AG08395 (cell line): ENCODE measurements at regions not wholly inside any gene's neighbourhood (a gene's known extent, or its start where the extent isn't known, plus 50 kb on each side); places are given as distances from the start of the nearest gene placed in this dataset.
A peak's percentile ranks its signal among the peaks of the same experiment; 100 is the strongest.

Experiments
- DNase-seq: peaks from one replicate; pipeline ENCODE4 v3.0.0; 2012; ENCODE audit warnings: mixed read lengths, low spot score

DNA sequence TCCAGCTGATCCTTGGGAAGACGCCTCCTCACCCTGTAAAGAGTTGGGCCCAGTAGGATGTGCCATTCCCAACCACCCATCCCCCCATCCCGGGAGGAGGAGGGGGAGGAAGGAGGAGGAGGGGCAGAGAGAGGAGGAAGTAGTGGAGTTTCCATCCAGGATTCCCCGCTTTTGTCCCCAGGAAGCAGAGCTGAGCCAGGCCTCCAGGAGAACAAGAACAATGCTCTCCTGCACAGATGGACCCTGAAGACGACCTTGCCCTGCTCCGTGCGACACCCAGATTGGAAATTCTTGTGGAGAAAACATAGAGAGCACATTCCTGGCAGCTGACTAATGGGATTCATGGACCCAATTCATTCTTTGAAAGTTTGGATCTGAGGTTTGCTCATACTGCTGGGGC is 132.3 kb upstream of the CRY1 start:
- peak; percentile 39 for DNase-seq

DNA sequence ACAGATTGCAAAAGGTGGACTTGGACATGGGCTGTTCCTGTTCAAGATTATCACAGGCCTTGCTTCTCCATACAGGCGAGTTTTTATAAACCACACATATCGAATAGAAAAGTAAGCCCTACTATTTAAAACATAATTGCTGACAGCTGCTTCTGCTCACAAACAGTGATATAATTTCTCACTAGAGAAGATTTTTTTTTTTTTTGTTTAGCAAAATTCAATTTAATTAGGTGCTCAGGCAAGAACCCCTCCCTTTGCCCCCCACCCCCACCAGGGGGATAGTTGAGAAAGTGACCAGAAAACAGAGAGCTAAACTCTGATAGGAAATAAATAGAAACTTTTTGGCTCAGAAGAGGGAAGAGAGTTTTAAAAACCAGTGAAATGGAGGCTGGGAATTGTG is 132.8 kb upstream of the CRY1 start:
- no peak for DNase-seq

DNA sequence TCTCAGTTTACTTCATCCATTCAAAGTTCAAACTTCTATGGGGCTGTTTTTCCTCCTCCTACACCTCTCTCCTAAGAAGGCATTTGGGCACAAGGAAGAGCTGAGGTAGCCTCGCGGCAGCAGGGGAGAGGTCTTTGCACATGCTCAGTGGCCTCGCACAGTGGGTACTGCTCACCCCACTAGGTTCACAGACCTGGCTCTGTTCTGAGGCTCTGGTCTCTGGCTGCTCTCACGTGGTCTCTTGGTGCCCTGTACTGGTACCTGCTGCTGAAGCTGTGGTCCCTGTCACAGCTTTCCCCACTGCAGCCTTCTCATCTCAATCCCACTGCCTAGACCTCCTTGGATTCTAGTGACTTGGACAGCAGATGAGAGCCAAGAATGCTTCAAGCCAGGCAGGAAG is 134.7 kb upstream of the CRY1 start:
- DNase-seq: no peak

DNA sequence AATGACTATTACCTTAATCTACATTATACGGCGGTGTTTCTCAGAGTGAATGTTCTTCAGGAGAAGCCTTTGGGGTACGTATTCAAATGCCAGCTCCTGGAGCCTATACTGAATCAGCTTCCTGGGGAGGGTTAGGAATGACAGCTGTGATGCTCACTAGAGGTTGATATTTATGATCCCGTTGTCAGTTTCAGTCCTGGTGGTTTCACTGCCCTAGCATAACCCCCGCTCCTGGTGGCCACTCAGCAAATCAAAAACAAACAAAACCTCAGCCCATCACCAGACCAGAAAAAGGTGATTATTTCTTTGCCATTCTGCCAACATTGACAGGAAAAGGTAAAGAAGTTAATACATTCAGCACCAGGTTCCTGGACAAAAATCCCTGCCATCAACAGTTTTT is 136.5 kb upstream of the CRY1 start:
- no peak for DNase-seq

DNA sequence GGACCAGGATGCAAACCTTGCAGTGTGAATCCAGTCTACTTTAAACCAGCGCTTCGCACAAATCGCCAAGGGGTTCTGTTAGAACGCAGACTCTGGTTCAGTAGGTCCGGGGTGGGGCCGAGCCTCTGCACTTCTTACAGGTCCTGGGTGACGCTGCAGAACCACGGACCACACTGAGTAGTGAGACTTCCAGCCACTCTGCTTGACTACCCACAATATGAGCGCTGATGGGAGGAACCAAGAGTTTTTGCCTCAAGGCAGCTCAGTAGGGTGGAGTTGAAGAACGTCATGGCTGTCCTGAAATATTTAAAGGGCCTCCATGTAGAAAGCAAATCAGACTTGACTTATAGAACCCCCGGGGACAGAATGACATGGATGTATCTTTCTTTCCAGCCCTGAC is 138.0 kb upstream of the CRY1 start:
- DNase-seq: no peak

DNA sequence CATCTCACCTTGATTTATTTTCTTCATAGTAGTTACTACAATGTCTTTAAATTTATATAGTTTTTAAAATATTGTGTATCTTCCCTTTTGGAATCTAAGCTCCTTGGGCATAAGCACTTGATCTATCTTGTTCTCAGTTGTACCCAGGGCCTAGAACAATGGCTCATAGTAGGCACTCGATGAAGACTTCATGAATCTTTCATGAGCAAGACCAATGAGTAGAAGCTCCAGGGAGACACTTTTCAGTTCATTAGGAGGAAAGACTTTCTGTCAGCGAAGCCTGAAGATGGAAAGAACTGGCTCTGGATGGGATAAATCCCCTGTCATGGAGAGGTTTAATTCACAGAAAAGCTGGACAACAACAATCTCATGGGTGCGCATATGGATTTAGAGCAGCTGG is 140.2 kb upstream of the CRY1 start:
- no peak for DNase-seq

DNA sequence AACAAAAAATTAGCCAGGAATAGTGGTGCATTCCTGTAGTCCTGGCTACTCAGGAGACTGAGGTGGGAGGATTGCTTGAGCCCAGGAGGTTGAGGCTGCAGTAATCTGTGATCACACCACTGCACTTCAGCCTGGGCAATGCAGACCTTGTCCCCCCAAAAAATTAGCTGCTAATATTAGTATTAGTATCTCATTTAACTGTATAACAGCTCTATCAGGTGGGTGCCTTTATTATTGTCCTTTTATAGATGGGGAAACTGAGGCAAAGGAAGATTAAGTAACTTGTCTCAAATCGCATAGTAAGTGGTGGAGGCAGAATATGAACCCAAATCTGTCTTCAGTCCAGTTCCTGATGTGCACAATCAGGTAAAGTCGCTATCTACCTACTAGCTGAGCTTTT is 142.3 kb upstream of the CRY1 start:
- DNase-seq: no peak

DNA sequence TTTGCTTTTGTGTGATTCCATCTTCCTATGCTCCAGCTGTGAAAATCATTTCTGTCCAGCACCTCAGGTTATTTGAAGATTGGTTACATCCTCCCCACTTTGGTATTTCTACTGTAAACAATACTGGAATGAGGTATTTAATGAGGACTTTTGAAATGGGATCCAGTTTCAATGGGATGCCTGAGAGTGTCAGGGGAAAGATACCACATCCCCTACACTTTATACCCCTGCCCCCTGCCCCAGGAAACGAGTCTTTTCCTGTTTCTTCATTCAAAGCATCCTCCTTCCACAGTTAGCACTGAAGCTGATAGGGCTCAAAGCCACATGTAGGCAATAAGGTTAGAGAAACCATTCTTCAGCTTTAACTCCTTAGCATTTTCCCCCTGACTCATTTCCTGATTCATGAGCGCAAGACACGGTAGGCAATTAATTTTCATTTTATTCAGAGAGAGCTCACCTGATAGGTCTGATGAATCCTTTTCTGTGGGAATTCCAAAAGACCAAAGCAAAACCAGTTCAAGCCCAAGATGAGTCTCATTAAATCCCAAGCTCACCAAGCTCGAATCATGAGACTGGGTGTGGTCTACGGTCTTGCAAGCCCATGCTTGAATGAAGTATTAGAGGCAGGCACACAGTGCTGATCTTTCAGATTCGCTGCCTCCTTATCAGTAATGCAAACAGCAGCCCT is 143.6 kb upstream of the CRY1 start:
- no peak for DNase-seq

DNA sequence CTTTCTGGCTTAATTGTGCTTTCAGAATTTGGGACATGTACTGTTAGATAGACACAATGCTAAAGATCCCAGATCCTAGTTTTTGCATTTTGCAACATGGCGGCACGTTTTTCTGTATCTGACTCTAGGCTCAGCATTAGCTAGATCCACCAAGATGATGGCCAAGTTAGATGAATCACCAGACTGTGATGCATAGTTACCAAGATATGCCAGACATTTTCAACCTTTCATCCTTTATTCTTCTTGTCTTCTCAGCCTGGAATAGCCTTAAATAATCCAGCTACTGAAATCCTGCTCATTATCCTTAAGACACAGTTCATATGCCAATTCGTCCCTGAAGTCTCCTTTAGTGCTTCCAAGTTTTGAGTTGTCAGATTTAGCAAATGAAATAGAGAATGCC is 144.9 kb upstream of the CRY1 start:
- DNase-seq: no peak

DNA sequence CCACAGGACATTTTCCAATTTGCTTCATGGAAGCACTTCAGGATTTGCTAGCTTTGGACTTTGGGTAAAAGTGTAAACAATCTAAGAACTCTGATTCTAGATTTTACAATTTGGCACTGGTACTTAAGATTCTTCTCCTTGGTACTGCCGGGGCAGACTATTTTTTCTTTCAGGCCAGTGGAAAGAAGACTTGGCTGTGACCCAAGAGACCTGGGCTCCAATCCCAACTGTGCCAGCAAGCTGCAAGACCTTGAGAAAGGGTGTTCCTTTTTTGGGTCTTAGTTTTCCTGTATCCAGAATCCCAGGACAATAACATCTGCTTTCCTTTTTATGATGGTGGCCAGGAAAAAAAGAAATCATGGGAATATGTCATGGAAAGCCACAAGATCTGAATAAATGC is 148.1 kb upstream of the CRY1 start:
- no peak for DNase-seq

DNA sequence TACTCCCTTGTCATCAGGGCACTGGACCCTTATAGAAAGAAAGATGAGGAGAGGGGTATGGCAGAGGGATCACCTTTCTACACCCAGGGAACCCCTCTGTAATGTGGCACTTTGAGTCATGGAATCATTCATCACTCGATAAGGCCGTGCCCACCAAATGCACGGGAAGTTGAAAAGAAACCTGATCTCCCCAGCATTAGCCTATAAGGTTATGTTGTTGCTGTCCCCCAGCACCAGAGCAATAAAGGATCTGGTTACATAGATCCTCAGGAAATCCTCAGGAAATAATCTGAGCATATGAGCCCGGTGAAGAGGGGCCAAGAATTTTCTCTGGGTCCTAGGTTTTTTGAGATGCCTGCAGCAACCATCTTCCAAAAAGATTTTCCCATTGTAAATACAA is 148.8 kb upstream of the CRY1 start:
- no peak for DNase-seq

DNA sequence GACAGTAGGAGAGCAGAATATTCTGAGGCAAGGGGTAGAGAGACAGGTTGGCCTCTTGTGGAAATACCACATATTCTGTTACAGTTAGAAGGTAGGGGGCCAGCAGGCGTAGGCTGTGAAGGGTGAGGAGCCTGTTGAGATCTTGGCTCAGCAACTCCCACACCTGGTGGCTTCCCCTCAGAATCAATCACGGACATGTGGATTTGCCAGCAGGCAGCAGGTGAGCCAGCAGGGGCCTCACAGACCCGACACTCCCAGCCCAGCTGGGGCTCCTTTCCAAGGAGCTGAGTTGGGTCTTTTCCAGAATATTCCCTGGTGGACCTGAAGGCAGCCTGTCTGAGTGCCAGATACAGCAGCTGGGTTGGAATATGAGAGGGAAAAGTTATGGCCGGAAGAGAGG is 150.0 kb upstream of the CRY1 start:
- DNase-seq: no peak

DNA sequence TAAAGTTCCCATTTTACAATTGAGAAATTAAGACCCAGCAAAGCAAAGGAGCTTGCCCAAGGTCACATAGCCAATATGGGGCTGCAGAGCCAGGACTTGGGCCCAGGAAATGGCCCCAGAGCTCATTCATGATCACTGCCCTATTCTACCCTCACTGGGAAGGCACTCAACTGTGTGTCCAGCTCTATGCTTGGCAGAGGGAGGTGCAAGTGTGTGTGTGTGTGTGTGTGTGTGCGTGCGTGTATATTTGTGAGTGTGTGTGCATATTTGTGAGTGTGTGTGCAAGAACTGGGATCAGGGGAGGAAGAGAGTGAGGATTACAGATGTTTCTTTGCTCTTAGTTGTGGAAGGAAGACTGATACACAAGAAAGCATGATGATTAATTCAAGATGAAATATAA is 151.2 kb upstream of the CRY1 start:
- no peak for DNase-seq

DNA sequence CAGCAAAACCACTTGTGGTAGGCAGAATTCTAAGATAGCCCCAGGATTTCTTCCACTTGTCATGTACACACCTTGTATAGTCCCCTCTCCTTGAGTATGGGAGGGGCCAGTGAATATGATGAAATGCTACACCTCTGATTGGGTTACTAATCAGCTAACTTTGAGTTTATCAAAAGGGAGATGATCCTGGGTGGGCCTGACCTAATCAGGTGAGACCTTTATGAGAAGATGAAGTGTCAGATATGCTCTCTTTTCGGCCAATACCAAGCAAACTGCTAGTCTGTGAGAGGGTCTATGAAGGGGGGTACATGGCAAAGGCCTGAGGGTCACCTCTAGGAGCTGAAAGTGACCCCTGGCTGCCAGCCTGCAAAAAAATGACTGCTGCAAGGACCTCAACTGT is 154.3 kb upstream of the CRY1 start:
- no peak for DNase-seq

DNA sequence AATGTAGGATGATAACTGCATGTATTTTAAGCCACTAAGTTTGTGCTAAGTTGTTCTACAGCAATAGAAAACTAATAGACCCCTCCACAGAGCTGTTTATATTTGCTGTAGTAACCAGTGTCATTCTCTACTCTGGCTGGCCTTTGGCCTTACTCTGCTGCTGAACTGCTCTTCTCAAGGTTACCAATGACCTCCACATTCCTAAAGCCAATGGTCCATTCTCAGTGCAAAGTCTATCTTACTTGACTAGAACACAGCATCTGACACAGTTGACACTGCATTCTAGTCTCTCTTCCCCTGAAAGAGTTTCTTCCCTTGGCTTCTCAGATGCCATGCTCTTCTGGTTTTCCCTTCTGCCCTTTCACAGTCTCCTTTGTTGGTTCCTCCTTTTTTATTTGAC is 154.8 kb upstream of the CRY1 start:
- no peak for DNase-seq

DNA sequence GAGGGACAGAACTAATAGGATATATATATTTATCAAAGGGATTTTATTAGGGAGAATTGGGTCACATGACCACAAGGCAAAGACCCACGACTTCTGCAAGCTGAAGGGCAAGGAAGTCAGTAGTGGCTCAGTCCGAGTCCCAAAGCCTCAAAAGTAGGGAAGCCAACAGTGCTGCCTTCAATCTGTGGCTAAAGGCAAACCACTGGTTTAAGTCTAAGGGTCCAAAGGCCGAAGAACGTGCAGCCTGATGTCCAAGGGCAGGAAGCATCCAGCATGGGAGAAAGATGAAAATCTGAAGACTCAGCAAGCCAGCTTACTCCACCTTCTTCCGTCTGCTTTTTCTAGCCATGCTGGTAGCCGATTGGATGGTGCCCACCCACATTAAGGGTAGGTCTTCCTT is 157.9 kb upstream of the CRY1 start:
- no peak for DNase-seq

DNA sequence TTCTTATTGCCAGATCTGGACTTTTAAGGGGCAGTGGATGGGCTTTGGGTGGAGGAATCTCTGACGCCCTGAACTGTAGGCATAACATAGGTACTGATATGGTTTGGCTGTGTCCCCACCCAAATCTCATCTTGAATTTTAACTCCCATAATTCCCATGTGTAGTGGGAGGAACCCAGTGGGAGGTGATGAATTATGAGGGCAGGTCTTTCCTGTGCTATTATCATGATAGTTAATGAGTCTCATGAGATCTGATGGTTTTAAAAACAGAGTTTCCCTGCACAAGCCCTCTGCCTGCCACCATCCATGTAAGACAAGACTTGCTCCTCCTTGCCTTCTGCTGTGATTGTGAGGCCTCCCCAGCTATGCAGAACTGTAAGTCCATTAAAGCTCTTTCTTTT is 160.0 kb upstream of the CRY1 start:
- no peak for DNase-seq

DNA sequence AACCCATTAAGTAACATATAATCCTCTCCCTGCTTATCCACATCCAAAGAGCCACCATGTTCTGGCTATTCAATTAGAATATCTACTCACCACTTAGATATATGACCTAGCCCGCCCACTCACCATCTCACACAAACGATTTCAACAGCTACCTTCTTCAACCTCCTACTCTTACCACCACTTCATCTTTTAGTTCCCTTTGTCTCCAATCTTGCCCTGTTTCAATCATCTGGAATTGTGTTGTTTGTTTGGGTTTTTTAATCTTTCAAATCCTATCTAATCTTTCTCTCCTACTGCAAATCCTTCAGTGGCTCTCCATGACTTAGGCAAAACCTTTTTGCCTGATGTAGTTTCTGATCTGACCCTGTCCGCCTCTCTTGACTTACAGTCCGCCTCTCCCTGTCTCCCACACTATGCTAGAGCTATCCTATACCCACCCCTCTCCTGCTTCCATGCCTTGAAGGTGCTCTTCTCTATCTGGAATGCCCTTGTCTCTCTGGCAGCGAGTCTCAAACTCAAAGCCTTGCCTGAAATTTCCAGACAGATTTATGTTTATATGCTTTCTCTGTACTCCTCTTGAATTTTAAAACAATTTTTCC is 161.0 kb upstream of the CRY1 start:
- DNase-seq: no peak

DNA sequence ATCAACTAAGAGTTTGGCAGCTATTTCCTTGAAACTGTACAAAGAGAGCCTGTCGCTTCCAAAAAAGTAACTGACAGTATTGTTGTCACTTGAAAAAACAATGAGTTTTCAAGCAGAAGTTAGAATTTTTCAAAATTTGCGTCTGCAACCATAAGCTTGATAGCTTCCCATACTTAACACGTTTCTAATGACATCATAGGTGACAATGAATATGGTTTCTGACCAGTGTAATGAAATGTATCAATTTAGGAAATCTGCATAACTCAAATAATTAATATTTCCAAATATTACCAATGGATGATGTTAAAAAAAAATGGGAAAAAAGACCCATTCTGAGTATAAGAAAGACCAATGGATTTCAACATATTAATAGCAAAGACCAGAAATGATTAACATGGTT is 165.4 kb upstream of the CRY1 start:
- no peak for DNase-seq

DNA sequence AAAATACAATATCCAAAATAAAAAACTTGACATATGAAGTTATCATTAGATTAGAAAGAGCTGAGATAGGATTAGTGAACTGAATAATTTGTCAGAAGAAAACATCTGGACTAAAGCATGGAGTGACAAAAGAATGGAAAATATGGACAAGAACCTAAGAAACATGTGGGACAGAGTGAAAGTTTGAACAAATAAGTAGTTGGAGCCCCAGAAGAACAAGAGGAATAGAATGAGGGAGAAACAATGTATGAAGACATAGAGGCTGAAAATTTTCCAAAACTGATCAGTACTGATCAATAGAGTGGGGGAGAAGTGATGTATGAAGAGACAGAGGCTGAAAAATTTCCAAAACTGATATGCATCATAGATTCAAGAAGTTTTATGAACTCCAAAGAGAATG is 170.6 kb upstream of the CRY1 start:
- no peak for DNase-seq

DNA sequence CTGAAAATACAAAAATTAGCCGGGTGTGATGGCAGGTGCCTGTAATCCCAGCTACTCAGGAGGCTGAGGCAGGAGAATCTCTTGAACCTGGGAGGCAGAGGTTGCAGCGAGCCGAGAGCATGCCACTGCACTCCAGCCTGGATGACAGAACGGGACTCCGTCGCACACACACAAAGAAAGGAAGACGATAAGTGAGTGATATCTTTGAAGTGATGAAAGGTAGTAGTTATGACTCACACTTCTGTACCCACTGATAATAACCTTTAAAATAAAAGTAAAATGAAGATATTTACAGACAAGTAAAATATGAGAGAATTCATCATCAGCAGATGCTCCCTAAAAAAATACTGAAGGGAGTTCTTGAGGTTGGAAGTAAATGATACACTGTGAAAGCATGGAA is 171.3 kb upstream of the CRY1 start:
- no peak for DNase-seq

DNA sequence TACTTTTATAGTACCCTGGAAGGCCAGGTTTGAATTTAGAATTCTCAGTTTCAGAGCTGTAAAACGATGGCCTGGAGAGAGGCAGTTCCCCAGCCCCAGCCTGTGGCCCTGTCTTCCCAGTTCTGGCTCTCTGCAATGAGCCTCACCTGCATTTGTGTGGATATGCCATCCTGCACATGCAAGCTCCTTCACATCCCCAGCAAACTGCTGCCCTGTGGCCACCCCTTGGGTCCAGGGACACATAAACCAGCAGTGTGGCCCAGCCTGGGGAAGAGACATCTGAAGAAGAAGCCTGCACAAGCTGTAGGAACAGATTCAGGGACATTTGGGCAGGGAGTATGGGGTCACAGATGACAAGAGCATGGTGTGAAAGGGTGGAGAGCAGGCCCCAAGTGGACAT is 174.3 kb upstream of the CRY1 start:
- no peak for DNase-seq

DNA sequence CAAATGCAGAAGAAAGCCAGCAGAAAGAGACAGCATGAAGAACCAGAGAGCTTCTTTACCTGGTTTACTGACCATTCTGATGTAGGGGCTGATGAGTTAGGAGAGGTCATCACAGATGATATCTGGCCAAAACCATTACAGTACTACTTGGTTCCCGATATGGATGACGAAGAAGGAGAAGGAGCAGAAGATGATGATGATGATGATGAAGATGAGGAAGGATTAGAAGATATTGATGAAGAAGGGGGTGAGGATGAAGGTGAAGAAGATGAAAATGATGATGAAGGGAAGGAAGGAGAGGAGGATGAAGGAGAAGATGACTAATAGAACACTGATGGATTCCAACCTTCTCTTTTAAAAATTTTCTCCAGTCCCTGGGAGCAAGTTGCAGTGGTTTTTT is 178.2 kb upstream of the CRY1 start:
- no peak for DNase-seq

DNA sequence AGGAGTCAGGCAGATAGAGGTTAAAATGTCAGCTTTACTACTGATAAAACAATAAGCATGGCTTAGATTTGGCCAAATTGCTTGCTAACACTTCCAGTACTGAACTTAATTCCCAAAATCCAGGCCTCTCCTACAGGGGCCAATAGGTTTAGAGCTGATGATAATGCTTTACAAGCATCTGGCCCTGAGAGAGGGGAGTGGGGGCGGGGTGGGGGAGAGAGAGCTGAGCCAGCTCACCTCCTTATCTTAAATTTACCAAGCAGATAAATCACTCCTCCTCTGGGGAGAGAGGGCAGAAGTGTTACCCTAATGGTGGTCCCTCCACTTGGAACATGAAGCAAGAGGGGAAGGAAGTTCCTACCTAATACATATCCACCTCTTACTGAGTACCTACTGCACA is 182.2 kb upstream of the CRY1 start:
- no peak for DNase-seq

DNA sequence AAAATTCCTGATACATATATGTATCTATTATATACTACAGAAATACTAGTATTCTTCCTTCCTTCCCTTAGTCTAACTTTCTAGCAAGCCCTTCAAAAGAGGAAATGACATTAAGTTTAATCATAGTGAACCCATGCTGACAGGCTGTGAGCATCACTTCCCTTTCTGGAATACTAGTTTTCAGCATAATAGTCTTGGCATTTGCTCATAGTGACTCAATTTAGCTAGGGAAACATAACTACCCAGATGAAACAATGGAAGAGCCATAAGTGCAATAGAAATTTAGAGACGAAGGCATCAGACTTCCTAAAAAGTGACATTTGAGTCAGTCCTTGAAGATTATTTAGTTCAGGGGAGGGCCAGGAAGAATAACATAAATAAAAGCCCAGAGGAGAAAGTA is 184.5 kb upstream of the CRY1 start:
- peak; percentile 47 for DNase-seq
